A673 (cell line): ENCODE measurements at regions not wholly inside any gene's neighbourhood (a gene's known extent, or its start where the extent isn't known, plus 50 kb on each side); places are given as distances from the start of the nearest gene placed in this dataset.

ENCODE experiments used
- BruUV-seq: library from RNA; stranded (reverse); fragments of 400-500 nt; replicated peaks from 2 replicates; lab custom pipeline; 2021; lab: Mats Ljungman, UMichigan
- CTCF ChIA-PET: fragments of 300-600 bp; sonication (Branson Sonifier 250); formaldehyde crosslinking; loops from one replicate; lab custom pipeline; 2022; ENCODE audit warnings: antibody characterized with exemption; lab: Charles Lee
- POLR2A ChIA-PET: fragments of 300-600 bp; sonication (Branson Sonifier 250); formaldehyde crosslinking; loops from one replicate; lab custom pipeline; 2022; ENCODE audit warnings: antibody characterized with exemption; ENCODE audit not compliant: low non-redundant PET; lab: Charles Lee
- DNase-seq: peaks from one replicate; pipeline ENCODE4 v3.0.0-alpha.2; 2015; ENCODE audit warnings: low spot score
- H3K27ac ChIP-seq: fragments of 200-600 bp; sonication (generic); 2 replicates; pipeline ENCODE4 v1.5.1; 2016; ENCODE audit warnings: mixed run types, low read depth, mild to moderate bottlenecking, mixed read lengths, antibody characterized with exemption, low read length; ENCODE audit not compliant: poor library complexity, severe bottlenecking
- H3K27me3 ChIP-seq: fragments of 200-600 bp; sonication (generic); replicated peaks from 2 replicates; pipeline ENCODE4 v1.6.1; 2017; ENCODE audit warnings: mixed run types, low read depth, mild to moderate bottlenecking, mixed read lengths, antibody characterized with exemption, low read length; ENCODE audit not compliant: insufficient read depth, poor library complexity
- H3K36me3 ChIP-seq: fragments of 200-600 bp; sonication (generic); 2 replicates; pipeline ENCODE4 v1.6.1; 2016; ENCODE audit warnings: mixed run types, mild to moderate bottlenecking, mixed read lengths, antibody characterized with exemption, low read length; ENCODE audit not compliant: insufficient read depth, poor library complexity, severe bottlenecking
- H3K4me1 ChIP-seq: fragments of 200-600 bp; sonication (generic); 2 replicates; pipeline ENCODE4 v1.6.1; 2017; ENCODE audit warnings: mixed run types, mild to moderate bottlenecking, mixed read lengths, antibody characterized with exemption, low read length; ENCODE audit not compliant: insufficient read depth, poor library complexity, severe bottlenecking
- H3K4me3 ChIP-seq: fragments of 200-600 bp; sonication (generic); 2 replicates; pipeline ENCODE4 v1.5.1; 2016; ENCODE audit warnings: low read depth, mixed run types, mild to moderate bottlenecking, mixed read lengths, low read length; ENCODE audit not compliant: poor library complexity, severe bottlenecking
- H3K9me3 ChIP-seq: fragments of 200-600 bp; sonication (generic); 2 replicates; pipeline ENCODE4 v1.6.1; 2016; ENCODE audit warnings: mixed run types, low read depth, mild to moderate bottlenecking, mixed read lengths, antibody characterized with exemption, low read length; ENCODE audit not compliant: poor library complexity, severe bottlenecking
- CTCF ChIP-seq: fragments of 300-800, 200-600 bp; sonication (generic); conservative IDR thresholded peaks from 2 replicates; pipeline ENCODE4 v1.5.1; 2017; ENCODE audit warnings: low read depth, mild to moderate bottlenecking, antibody characterized with exemption, low read length, moderate library complexity, mixed read lengths
- EZH2 ChIP-seq: fragments of 200-600 bp; sonication (generic); IDR thresholded peaks from 2 replicates; pipeline ENCODE4 v1.6.1; 2017; ENCODE audit warnings: borderline replicate concordance, low read depth, mild to moderate bottlenecking, mixed read lengths, antibody characterized with exemption, low read length; ENCODE audit not compliant: poor library complexity, severe bottlenecking
- intact Hi-C: fragments of 100-400 bp; cut with micrococcal nuclease; formaldehyde crosslinking; loops from one replicate; pipeline ENCODE4 v1.10.0; 2022; ENCODE audit not compliant: unreplicated experiment

GRCh38 chr15:66912441-66912840 is 153.0 kb upstream of the SMAD3 start:
- Histone ChIP-seq H3K27me3 (no peaks in the 10 kb centered on the region), H3K4me3 (no peak overlapping the region), H3K27ac (no peak overlapping the region), H3K4me1 (peaks cover 6% of the 10 kb centered on the region), H3K9me3 (peaks cover 2% of the 10 kb centered on the region), H3K36me3 (no peaks in the 10 kb centered on the region)
- ChIA-PET POLR2A (no interaction called here), CTCF (no interaction called here)
- TF ChIP-seq CTCF (no peak), EZH2 (no peak)
- BruUV-seq: no TSS peak
- intact Hi-C loops: no loop called here
- no peak for DNase-seq

- DNase-seq: no peak
- H3K36me3 ChIP-seq: no peaks in the 10 kb centered on the region
- no peak for TF ChIP-seq EZH2
- TF ChIP-seq CTCF: no peak
- BruUV-seq: no TSS peak
- peaks cover 18% of the 10 kb centered on the region for H3K9me3 ChIP-seq
- no peak overlapping the region for H3K4me3 ChIP-seq
- no peak overlapping the region for H3K27ac ChIP-seq
- intact Hi-C loops: no loop called here
- ChIA-PET POLR2A (no interaction called here), CTCF (no interaction called here)
- H3K4me1 ChIP-seq: no peaks in the 10 kb centered on the region
- no peaks in the 10 kb centered on the region for H3K27me3 ChIP-seq
Measured at GRCh38 chr15:66917904-66918448, 147.4 kb upstream of the SMAD3 start.

GRCh38 chr15:66919421-66919820 is 146.0 kb upstream of the SMAD3 start:
- BruUV-seq: no TSS peak
- no peak for TF ChIP-seq EZH2
- TF ChIP-seq CTCF: no peak
- intact Hi-C loops: no loop called here
- no peak for DNase-seq
- Histone ChIP-seq H3K27me3 (no peaks in the 10 kb centered on the region), H3K27ac (no peak overlapping the region), H3K4me1 (no peaks in the 10 kb centered on the region), H3K36me3 (no peaks in the 10 kb centered on the region), H3K4me3 (no peak overlapping the region), H3K9me3 (peaks cover 21% of the 10 kb centered on the region)
- ChIA-PET CTCF (no interaction called here), POLR2A (no interaction called here)
